GM21423 (cell line): ENCODE measurements at regions not wholly inside any gene's neighbourhood (a gene's known extent, or its start where the extent isn't known, plus 50 kb on each side); places are given as distances from the start of the nearest gene placed in this dataset.

Source experiments
- ATAC-seq: cut with Tn5 transposase; IDR thresholded peaks from one replicate; pipeline ENCODE4 v1.9.1; 2021; ENCODE audit warnings: mild to moderate bottlenecking, moderate library complexity; ENCODE audit not compliant: unreplicated experiment

- ATAC-seq = no peak
These were observed 172.9 kb upstream of the ESRRG start for GRCh38 chr1:216896146-216896545.

GRCh38 chr1:216894494-216894893 is 171.3 kb upstream of the ESRRG start:
- ATAC-seq = no peak

GRCh38 chr1:216892581-216893160 is 169.4 kb upstream of the ESRRG start:
- ATAC-seq = no peak

GRCh38 chr1:216890871-216891270 is 167.6 kb upstream of the ESRRG start:
- no peak for ATAC-seq

GRCh38 chr1:216888731-216889130 is 165.5 kb upstream of the ESRRG start:
- no peak for ATAC-seq

GRCh38 chr1:216887032-216887431 is 163.8 kb upstream of the ESRRG start:
- no peak for ATAC-seq

GRCh38 chr1:216884614-216885229 is 161.5 kb upstream of the ESRRG start:
- ATAC-seq = no peak

- ATAC-seq = no peak
These were observed 160.3 kb upstream of the ESRRG start for GRCh38 chr1:216883518-216883917.

- ATAC-seq = no peak
These were observed 158.5 kb upstream of the ESRRG start for GRCh38 chr1:216881695-216882094.

GRCh38 chr1:216866714-216867113 is 143.5 kb upstream of the ESRRG start:
- ATAC-seq = no peak

- no peak for ATAC-seq
These were observed 132.6 kb upstream of the ESRRG start for GRCh38 chr1:216855810-216856209.

- no peak for ATAC-seq
These were observed 131.7 kb upstream of the ESRRG start for GRCh38 chr1:216854836-216855484.

GRCh38 chr1:216851073-216851472 is 127.8 kb upstream of the ESRRG start:
- ATAC-seq = no peak

- ATAC-seq = no peak
These were observed 125.9 kb upstream of the ESRRG start for GRCh38 chr1:216849146-216849545.

- ATAC-seq = no peak
These were observed 124.3 kb upstream of the ESRRG start for GRCh38 chr1:216847397-216848036.

GRCh38 chr1:216846339-216846738 is 123.1 kb upstream of the ESRRG start:
- no peak for ATAC-seq

GRCh38 chr1:216843409-216843808 is 120.2 kb upstream of the ESRRG start:
- ATAC-seq = no peak

- ATAC-seq = no peak
These were observed 117.9 kb upstream of the ESRRG start for GRCh38 chr1:216841165-216841564.

GRCh38 chr1:216836316-216836715 is 113.1 kb upstream of the ESRRG start:
- no peak for ATAC-seq

GRCh38 chr1:216833509-216833908 is 110.3 kb upstream of the ESRRG start:
- no peak for ATAC-seq

- ATAC-seq = no peak
These were observed 109.0 kb upstream of the ESRRG start for GRCh38 chr1:216832192-216832591.
